H1 (cell line): ENCODE measurements at regions not wholly inside any gene's neighbourhood (a gene's known extent, or its start where the extent isn't known, plus 50 kb on each side); places are given as distances from the start of the nearest gene placed in this dataset.

Experiments
- CTCF ChIA-PET: fragments of 300-600 bp; sonication (Branson Sonifier 250); formaldehyde crosslinking; loops from one replicate; lab custom pipeline; 2021; ENCODE audit not compliant: partially characterized antibody; lab: Charles Lee
- POLR2A ChIA-PET: fragments of 300-600 bp; sonication (Branson Sonifier 250); formaldehyde crosslinking; loops from one replicate; lab custom pipeline; 2021; ENCODE audit warnings: inconsistent platforms; ENCODE audit not compliant: partially characterized antibody; lab: Charles Lee
- DNase-seq, 2 experiments: peaks; one replicate each; pipeline versions ENCODE4 v3.0.0 to v3.0.0-alpha.2; 2010 to 2022; ENCODE audit warnings: low spot score in 2 of 2, low read depth in 1 of 2, mixed read lengths in 1 of 2
- FAIRE-seq: peaks from 2 replicates; lab custom pipeline; 2011; peaks lifted over from hg19 to GRCh38; lab: Jason Lieb, UNC
- H2AFZ ChIP-seq: 2 replicates; pipeline ENCODE4 v1.8.1; 2012; ENCODE audit warnings: low read length, inconsistent platforms
- H2AK5ac ChIP-seq: 2 replicates; pipeline ENCODE4 v1.6.1; 2013; ENCODE audit warnings: low read depth, low read length
- H2BK120ac ChIP-seq: replicated peaks from 2 replicates; pipeline ENCODE3; 2013; ENCODE audit warnings: low read depth, low read length, inconsistent platforms
- H2BK12ac ChIP-seq: 2 replicates; pipeline ENCODE4 v1.6.1; 2013; ENCODE audit warnings: low read depth, low read length
- H2BK15ac ChIP-seq: 2 replicates; pipeline ENCODE4 v1.6.1; 2013; ENCODE audit warnings: low read length
- H2BK20ac ChIP-seq: 2 replicates; pipeline ENCODE4 v1.6.1; 2013; ENCODE audit warnings: low read length
- H2BK5ac ChIP-seq: 2 replicates; pipeline ENCODE4 v1.6.1; 2013; ENCODE audit warnings: low read depth, low read length
- H3K14ac ChIP-seq: 2 replicates; pipeline ENCODE4 v1.6.1; 2013; ENCODE audit warnings: inconsistent platforms; ENCODE audit not compliant: insufficient read length
- H3K18ac ChIP-seq: 2 replicates; pipeline ENCODE4 v1.6.1; 2013; ENCODE audit warnings: low read length; ENCODE audit errors: extremely low read depth
- H3K23ac ChIP-seq: 2 replicates; pipeline ENCODE4 v1.6.1; 2013; ENCODE audit warnings: inconsistent platforms; ENCODE audit not compliant: insufficient read length
- H3K23me2 ChIP-seq: 2 replicates; pipeline ENCODE4 v1.6.1; 2013; ENCODE audit warnings: low read depth, low read length
- H3K27ac ChIP-seq: 2 replicates; pipeline ENCODE4 v1.6.1; 2011; ENCODE audit warnings: low read depth, low read length, inconsistent platforms
- H3K27me3 ChIP-seq, 4 experiments: replicated peaks in 1 of 4; 1 replicate in 1 of 4; 2 replicates in 3 of 4; pipeline versions ENCODE4 v1.6.1 to v1.8.1; 2011 to 2013; ENCODE audit warnings: low read length in 3 of 4, mild to moderate bottlenecking in 3 of 4, inconsistent platforms in 2 of 4, mixed read lengths in 2 of 4, moderate library complexity in 1 of 4; ENCODE audit not compliant: control insufficient read depth in 3 of 4, insufficient read depth in 3 of 4; ENCODE audit errors: extremely low read depth in 1 of 4
- H3K36me3 ChIP-seq, 4 experiments: 2 replicates each; pipeline versions ENCODE4 v1.6.1 to v1.8.1; 2011 to 2013; ENCODE audit warnings: mild to moderate bottlenecking in 4 of 4, low read length in 3 of 4, moderate library complexity in 2 of 4, control low read depth in 1 of 4, inconsistent platforms in 1 of 4; ENCODE audit not compliant: insufficient read depth in 4 of 4, control insufficient read depth in 2 of 4
- H3K4ac ChIP-seq: replicated peaks from 2 replicates; pipeline ENCODE3; 2013; ENCODE audit warnings: low read length, low read depth, mixed read lengths, inconsistent platforms; ENCODE audit not compliant: insufficient read length
- H3K4me1 ChIP-seq, 4 experiments: replicated peaks in 1 of 4; 1 replicate in 1 of 4; 2 replicates in 3 of 4; pipeline versions ENCODE4 v1.6.1 to v1.8.1; 2011 to 2013; ENCODE audit warnings: low read length in 3 of 4, inconsistent platforms in 2 of 4, mixed read lengths in 1 of 4; ENCODE audit not compliant: insufficient read depth in 4 of 4, control insufficient read depth in 3 of 4
- H3K4me2 ChIP-seq, 2 experiments: 2 replicates each; pipeline versions ENCODE4 v1.6.1 to v1.8.1; 2011 to 2013; ENCODE audit warnings: low read depth in 2 of 2, low read length in 2 of 2, control low read depth in 1 of 2, inconsistent platforms in 1 of 2, mild to moderate bottlenecking in 1 of 2; ENCODE audit not compliant: insufficient read depth in 1 of 2
- H3K4me3 ChIP-seq, 4 experiments: fragments of 200-600, 300-600 bp in 1 of 4; sonication (generic), shearing (Covaris generic), sonication (Bioruptor Twin) in 1 of 4; 2 replicates each; pipeline versions ENCODE4 v1.5.1 to v1.8.1; 2011 to 2016; ENCODE audit warnings: low read length in 4 of 4, low read depth in 3 of 4, control low read depth in 2 of 4, inconsistent platforms in 2 of 4, mild to moderate bottlenecking in 2 of 4, mixed read lengths in 1 of 4, moderate library complexity in 1 of 4; ENCODE audit not compliant: insufficient read depth in 2 of 4; ENCODE audit errors: extremely low read depth in 1 of 4
- H3K56ac ChIP-seq: replicated peaks from 2 replicates; pipeline ENCODE3; 2013; ENCODE audit warnings: low read depth, mild to moderate bottlenecking, mixed read lengths, low read length, inconsistent platforms; ENCODE audit not compliant: insufficient read length
- H3K79me1 ChIP-seq: 2 replicates; pipeline ENCODE4 v1.6.1; 2013; ENCODE audit warnings: low read depth, low read length, control low read depth
- H3K79me2 ChIP-seq, 2 experiments: 2 replicates each; pipeline versions ENCODE4 v1.6.1 to v1.8.1; 2012 to 2013; ENCODE audit warnings: low read length in 2 of 2, mild to moderate bottlenecking in 2 of 2, inconsistent platforms in 1 of 2; ENCODE audit not compliant: insufficient read depth in 2 of 2, control insufficient read depth in 1 of 2
- H3K9ac ChIP-seq, 4 experiments: replicated peaks in 1 of 4; 1 replicate in 1 of 4; 2 replicates in 3 of 4; pipeline versions ENCODE4 v1.6.1 to v1.8.1; 2011 to 2013; ENCODE audit warnings: low read depth in 3 of 4, low read length in 3 of 4, control low read depth in 2 of 4, mild to moderate bottlenecking in 2 of 4, moderate library complexity in 2 of 4, inconsistent platforms in 1 of 4; ENCODE audit errors: extremely low read depth in 1 of 4
- H3K9me3 ChIP-seq, 2 experiments: 2 replicates each; pipeline versions ENCODE4 v1.6.1 to v1.8.1; 2012 to 2013; ENCODE audit warnings: mild to moderate bottlenecking in 2 of 2, moderate library complexity in 2 of 2, control low read depth in 1 of 2, inconsistent platforms in 1 of 2, low read depth in 1 of 2, low read length in 1 of 2, mixed read lengths in 1 of 2; ENCODE audit not compliant: insufficient read depth in 2 of 2
- H4K20me1 ChIP-seq, 2 experiments: replicated peaks in 1 of 2; 2 replicates each; pipeline versions ENCODE3 to v1.8.1; 2011 to 2013; ENCODE audit warnings: inconsistent platforms in 2 of 2, low read length in 2 of 2, mild to moderate bottlenecking in 1 of 2; ENCODE audit not compliant: insufficient read depth in 2 of 2, control insufficient read depth in 1 of 2
- H4K5ac ChIP-seq: 2 replicates; pipeline ENCODE4 v1.6.1; 2013; ENCODE audit warnings: low read length, low read depth, mixed read lengths, inconsistent platforms; ENCODE audit not compliant: insufficient read length
- H4K8ac ChIP-seq: 2 replicates; pipeline ENCODE4 v1.8.0; 2013; ENCODE audit warnings: mild to moderate bottlenecking, moderate library complexity, low read length, inconsistent platforms; ENCODE audit not compliant: insufficient read depth; ENCODE audit errors: extremely low read depth
- H4K91ac ChIP-seq: replicated peaks from 2 replicates; pipeline ENCODE3; 2013; ENCODE audit warnings: low read length, mixed read lengths, inconsistent platforms; ENCODE audit not compliant: insufficient read length
- BRCA1 ChIP-seq: IDR thresholded peaks from 2 replicates; pipeline ENCODE4 v1.6.1; 2012; ENCODE audit warnings: low read depth, low read length, improper control_type of control experiment
- EP300 ChIP-seq, 2 experiments: IDR thresholded peaks; 1 replicate in 1 of 2; 2 replicates in 1 of 2; pipeline ENCODE4 v1.6.1; 2011 to 2012; ENCODE audit warnings: low read depth in 2 of 2, low read length in 2 of 2, mild to moderate bottlenecking in 2 of 2, borderline replicate concordance in 1 of 2, inconsistent platforms in 1 of 2, moderate library complexity in 1 of 2
- GTF2F1 ChIP-seq: IDR thresholded peaks from 2 replicates; pipeline ENCODE4 v1.6.1; 2012; ENCODE audit warnings: low read depth, low read length, improper control_type of control experiment, borderline replicate concordance
- NANOG ChIP-seq: IDR thresholded peaks from 2 replicates; pipeline ENCODE4 v1.6.1; 2011; ENCODE audit warnings: low read length, low read depth, mild to moderate bottlenecking, inconsistent platforms; ENCODE audit not compliant: insufficient read depth, poor library complexity, severe bottlenecking
- PHF8 ChIP-seq: fragments of 200-600 bp; sonication (generic); conservative IDR thresholded peaks from 2 replicates; pipeline ENCODE4 v1.7.1; 2012; ENCODE audit warnings: low read depth, mild to moderate bottlenecking, inconsistent platforms, low read length, moderate library complexity
- POLR2AphosphoS5 ChIP-seq: IDR thresholded peaks from 2 replicates; pipeline ENCODE4 v1.6.1; 2011; ENCODE audit warnings: low read depth, low read length
- POU5F1 ChIP-seq: IDR thresholded peaks from 2 replicates; pipeline ENCODE4 v1.6.1; 2011; ENCODE audit warnings: low read depth, mild to moderate bottlenecking, low read length, moderate library complexity
- RBBP5 ChIP-seq: IDR thresholded peaks from 2 replicates; pipeline ENCODE4 v1.7.1; 2012; ENCODE audit warnings: low read depth, mild to moderate bottlenecking, inconsistent platforms, low read length, moderate library complexity, borderline replicate concordance
- RFX5 ChIP-seq: IDR thresholded peaks from 2 replicates; pipeline ENCODE4 v1.6.1; 2011; ENCODE audit warnings: low read depth, low read length, improper control_type of control experiment, borderline replicate concordance
- SIX5 ChIP-seq: IDR thresholded peaks from 2 replicates; pipeline ENCODE4 v1.6.1; 2011; ENCODE audit warnings: mild to moderate bottlenecking, low read depth, low read length
- SP2 ChIP-seq: IDR thresholded peaks from 2 replicates; pipeline ENCODE4 v1.6.1; 2012; ENCODE audit warnings: mild to moderate bottlenecking, low read length, inconsistent platforms
- TCF12 ChIP-seq: IDR thresholded peaks from 2 replicates; pipeline ENCODE4 v1.6.1; 2011; ENCODE audit warnings: low read depth, mild to moderate bottlenecking, low read length
- ZNF274 ChIP-seq: IDR thresholded peaks from 2 replicates; pipeline ENCODE4 v1.7.0; 2012; ENCODE audit warnings: low read length, borderline replicate concordance; ENCODE audit errors: extremely low read depth
- WGBS, 2 experiments: shearing (Covaris generic) in 1 of 2; methylation state at CpG; one replicate each; pipeline versions ENCODE4 v1.1.6 to v1.1.7; 2013 to 2015; ENCODE audit warnings: low lambda C conversion rate in 2 of 2, mixed read lengths in 2 of 2, inconsistent platforms in 1 of 2, low coverage in 1 of 2, missing lambda C conversion rate in 1 of 2; ENCODE audit not compliant: insufficient replicate concordance in 2 of 2, insufficient coverage in 1 of 2, insufficient read length in 1 of 2; ENCODE audit errors: extremely low coverage in 1 of 2, missing lambda C conversion rate in 1 of 2; 5-methylcytosine and 5-hydroxymethylcytosine counted together

- CTCF ChIA-PET: interaction anchor here (1.0 to 1.2 kb wide), 2 partner anchors 448 to 546 kb away, joined by 3 read pairs; no protein-coding TSS in a partner anchor
- POLR2A ChIA-PET: no interaction called here
- no peak overlapping the region for H2BK12ac ChIP-seq
- no peak for TF ChIP-seq PHF8
- TF ChIP-seq GTF2F1: no peak
- TF ChIP-seq SP2: no peak
- TF ChIP-seq RBBP5: no peak
- TF ChIP-seq TCF12: no peak
- no peak for TF ChIP-seq POU5F1
- no peak for TF ChIP-seq POLR2AphosphoS5
- TF ChIP-seq ZNF274: no peak
- no peak for TF ChIP-seq BRCA1
- TF ChIP-seq RFX5: no peak
- no peak for TF ChIP-seq SIX5
- TF ChIP-seq NANOG: no peak
- no peak for TF ChIP-seq EP300 (IDR thresholded peaks at IDR 0.05; ENCODE audit: borderline replicate concordance in 1 of 2, low read depth in 2 of 2, low read length in 2 of 2)
Observed at GRCh38 chr13:40231751-40232150, 434.7 kb downstream of the FOXO1 start.

More at GRCh38 chr13:40231751-40232150, 434.7 kb downstream of the FOXO1 start:
- Histone ChIP-seq H3K27ac (no peak overlapping the region), H4K5ac (no peak overlapping the region), H2BK20ac (no peak overlapping the region), H3K79me1 (no peaks in the 10 kb centered on the region), H2BK15ac (no peak overlapping the region), H3K4me3 (no peak overlapping the region), H2AFZ (no peak overlapping the region), H3K79me2 (no peaks in the 10 kb centered on the region), H3K23me2 (no peaks in the 10 kb centered on the region), H4K8ac (no peak overlapping the region), H3K23ac (no peak overlapping the region), H3K4me2 (no peak overlapping the region), H3K36me3 (no peaks in the 10 kb centered on the region), H2AK5ac (no peak overlapping the region), H4K20me1 (no peaks in the 10 kb centered on the region), H2BK5ac (no peak overlapping the region), H3K14ac (no peak overlapping the region), H3K56ac (no peak overlapping the region), H3K4me1 (no peaks in the 10 kb centered on the region), H3K9me3 (no peaks in the 10 kb centered on the region), H4K91ac (no peak overlapping the region), H3K9ac (no peak overlapping the region), H2BK120ac (no peak overlapping the region), H3K4ac (no peak overlapping the region), H3K27me3 (no peaks in the 10 kb centered on the region), H3K18ac (no peak overlapping the region)
- no peak for FAIRE-seq
- no peak for DNase-seq
- WGBS, 2 experiments: 85% methylated on average over 3 of the region's 3 CpGs; no CpG with 5 or more reads in 1 of the 2 experiments
